RWPE2 (cell line): ENCODE measurements at regions not wholly inside any gene's neighbourhood (a gene's known extent, or its start where the extent isn't known, plus 50 kb on each side); places are given as distances from the start of the nearest gene placed in this dataset.

ENCODE experiments used
- ATAC-seq: fragments of 200-7000 bp; cut with Tn5 transposase; 3 replicates; pipeline ENCODE4 v1.9.1; 2021; ENCODE audit warnings: low read depth
- DNase-seq: peaks from one replicate; pipeline ENCODE4 v3.0.0-alpha.2; 2020; ENCODE audit warnings: low spot score
- H3K27ac ChIP-seq: fragments of 450-650 bp; 2 replicates; pipeline ENCODE4 v1.5.1; 2017; ENCODE audit warnings: mild to moderate bottlenecking; ENCODE audit not compliant: poor library complexity, severe bottlenecking
- H3K27me3 ChIP-seq: fragments of 250-450 bp; sonication (Bioruptor Pico); 2 replicates; pipeline ENCODE4 v1.5.1; 2021; ENCODE audit warnings: mild to moderate bottlenecking, moderate library complexity; ENCODE audit not compliant: insufficient read depth, poor library complexity, severe bottlenecking
- H3K36me3 ChIP-seq: fragments of 250-450 bp; sonication (Bioruptor Pico); 2 replicates; pipeline ENCODE4 v1.5.1; 2020; ENCODE audit warnings: low read depth, mild to moderate bottlenecking, moderate library complexity
- H3K4me1 ChIP-seq: fragments of 250-450 bp; sonication (Bioruptor Pico); 2 replicates; pipeline ENCODE4 v1.5.1; 2021; ENCODE audit warnings: mild to moderate bottlenecking, moderate library complexity; ENCODE audit not compliant: insufficient read depth, poor library complexity, severe bottlenecking
- H3K4me3 ChIP-seq: fragments of 250-450 bp; sonication (Bioruptor Pico); 2 replicates; pipeline ENCODE4 v1.5.1; 2021; ENCODE audit warnings: mild to moderate bottlenecking, moderate library complexity; ENCODE audit not compliant: severe bottlenecking
- H3K9me3 ChIP-seq: fragments of 250-450 bp; sonication (Bioruptor Pico); 2 replicates; pipeline ENCODE4 v1.5.1; 2021; ENCODE audit warnings: mild to moderate bottlenecking, moderate library complexity; ENCODE audit not compliant: severe bottlenecking
- CTCF ChIP-seq: fragments of 450-650 bp; IDR thresholded peaks from one replicate; pipeline ENCODE4 v1.5.1; 2017; ENCODE audit warnings: mild to moderate bottlenecking, moderate library complexity; ENCODE audit not compliant: poor library complexity, severe bottlenecking

GRCh38 chr4:31657859-31658570 lies 937.8 kb downstream of the PCDH7 start:
- no peaks in the 10 kb centered on the region for H3K9me3 ChIP-seq
- peaks cover 15% of the 10 kb centered on the region for H3K4me1 ChIP-seq
- peak overlapping the region; percentile 77 for H3K27ac ChIP-seq
- no peak overlapping the region for H3K4me3 ChIP-seq
- H3K36me3 ChIP-seq, result no peaks in the 10 kb centered on the region
- DNase-seq (no peak), ATAC-seq (peak; percentile 95)
- no peak for TF ChIP-seq CTCF
- H3K27me3 ChIP-seq, result no peaks in the 10 kb centered on the region

- ATAC-seq (no peak), DNase-seq (no peak)
- no peaks in the 10 kb centered on the region for H3K36me3 ChIP-seq
- no peaks in the 10 kb centered on the region for H3K27me3 ChIP-seq
- no peak for TF ChIP-seq CTCF
- no peaks in the 10 kb centered on the region for H3K9me3 ChIP-seq
- H3K27ac ChIP-seq, result no peak overlapping the region
- H3K4me1 ChIP-seq, result peaks cover 15% of the 10 kb centered on the region
- no peak overlapping the region for H3K4me3 ChIP-seq
Observed at GRCh38 chr4:31660916-31661315, 940.7 kb downstream of the PCDH7 start.

GRCh38 chr4:31662951-31663350 lies 942.8 kb downstream of the PCDH7 start:
- H3K4me3 ChIP-seq, result no peak overlapping the region
- H3K4me1 ChIP-seq, result peaks cover 8% of the 10 kb centered on the region
- ATAC-seq (no peak), DNase-seq (no peak)
- no peak for TF ChIP-seq CTCF
- no peaks in the 10 kb centered on the region for H3K27me3 ChIP-seq
- no peak overlapping the region for H3K27ac ChIP-seq
- no peaks in the 10 kb centered on the region for H3K9me3 ChIP-seq
- H3K36me3 ChIP-seq, result no peaks in the 10 kb centered on the region

DNA sequence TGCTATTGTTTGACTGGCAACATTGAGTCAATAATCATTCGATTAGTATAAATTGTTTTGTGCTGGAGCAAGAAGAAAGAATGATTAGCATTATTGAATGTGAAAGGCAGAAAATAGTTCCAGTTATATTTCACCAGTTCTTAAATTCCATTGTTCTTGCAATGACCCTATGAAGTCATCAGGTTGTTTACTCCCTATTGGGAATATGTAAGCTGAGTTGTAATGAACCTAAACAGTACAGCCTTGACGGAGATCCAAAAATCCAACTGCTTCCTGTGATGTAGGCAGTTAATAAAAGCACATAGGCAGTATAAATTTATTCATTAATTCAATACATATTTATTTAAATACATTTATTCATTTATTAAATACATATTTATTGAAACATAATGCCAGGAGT lies 947.5 kb downstream of the PCDH7 start:
- no peak for TF ChIP-seq CTCF
- ATAC-seq (no peak), DNase-seq (no peak)
- Histone ChIP-seq H3K4me1 (no peaks in the 10 kb centered on the region), H3K27ac (no peak overlapping the region), H3K36me3 (no peaks in the 10 kb centered on the region), H3K27me3 (no peaks in the 10 kb centered on the region), H3K4me3 (no peak overlapping the region), H3K9me3 (no peaks in the 10 kb centered on the region)

DNA sequence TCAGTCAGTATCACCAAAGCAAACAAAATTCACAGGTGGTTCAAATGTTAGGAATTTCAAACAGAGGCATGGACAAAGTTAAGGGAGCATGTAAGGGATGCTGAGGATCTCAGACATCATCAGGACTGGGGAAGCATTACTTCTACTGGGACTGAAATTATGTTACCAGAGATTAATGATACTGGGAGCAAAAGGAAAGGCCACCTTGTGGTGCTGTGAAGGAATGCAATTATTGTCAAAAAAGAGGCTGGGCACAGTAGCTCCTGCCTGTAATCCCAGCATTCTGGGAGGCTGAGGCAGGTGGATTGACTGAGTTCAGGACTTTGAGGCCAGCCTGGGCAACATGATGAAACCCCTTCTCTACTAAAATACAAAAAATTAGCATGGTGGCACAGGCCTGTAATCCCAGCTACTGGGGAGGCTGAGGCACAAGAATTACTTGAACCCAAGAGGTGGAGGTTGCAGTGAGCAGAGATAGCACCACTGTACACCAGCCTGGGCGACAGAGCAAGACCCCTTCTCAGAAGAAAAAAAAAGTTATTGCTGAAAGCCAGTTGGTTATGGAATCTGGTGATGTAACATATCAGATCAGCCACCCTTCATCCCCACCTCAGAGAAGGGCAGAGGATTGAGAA lies 954.3 kb downstream of the PCDH7 start:
- TF ChIP-seq CTCF, result peak; percentile 67
- no peaks in the 10 kb centered on the region for H3K27me3 ChIP-seq
- no peaks in the 10 kb centered on the region for H3K36me3 ChIP-seq
- no peak for DNase-seq
- H3K27ac ChIP-seq, result no peak overlapping the region
- peak; percentile 58; the same call in 2 of the 3 replicates for ATAC-seq
- no peaks in the 10 kb centered on the region for H3K9me3 ChIP-seq
- H3K4me3 ChIP-seq, result no peak overlapping the region
- no peaks in the 10 kb centered on the region for H3K4me1 ChIP-seq
